ENCODE measurements at regions not wholly inside any gene's neighbourhood (a gene's known extent, or its start where the extent isn't known, plus 50 kb on each side); places are given as distances from the start of the nearest gene placed in this dataset.

DNA sequence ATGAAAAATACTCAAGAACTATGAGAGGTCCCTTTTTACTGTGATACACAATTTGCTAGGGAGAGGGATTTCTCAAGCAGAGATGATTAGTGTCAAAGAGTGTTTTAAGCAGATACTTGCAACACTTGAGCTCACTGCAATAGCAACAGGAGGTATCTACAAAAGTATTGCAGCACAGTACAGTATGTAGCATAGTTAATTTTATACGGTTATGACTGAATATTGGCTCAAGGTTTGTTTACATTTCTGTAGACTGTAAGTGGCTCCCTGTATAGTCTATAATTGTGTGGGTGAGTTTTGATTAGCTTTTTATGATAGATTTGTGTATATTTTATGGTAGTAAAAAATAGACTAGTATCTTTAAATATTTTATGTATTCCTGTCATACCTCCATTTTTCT lies 1177.2 kb downstream of the TECRL start:
- Histone ChIP-seq H4K91ac (ENCODE audit: insufficient read depth, low read depth, low read length) (no peak overlapping the region), H3K9ac (ENCODE audit: low read depth, low read length) (no peak overlapping the region), H3K4me3 (ENCODE audit: insufficient read depth, low read depth, low read length) (no peak overlapping the region), H4K8ac (ENCODE audit: low read depth in 2 of 2, low read length in 2 of 2) (no peak overlapping the region), H3K4me2 (ENCODE audit: low read depth, low read length) (no peak overlapping the region), H4K20me1 (ENCODE audit: insufficient read depth, low read length) (no peaks in the 10 kb centered on the region), H3K27ac (ENCODE audit: insufficient read depth, low read length) (no peak overlapping the region), H3K23ac (ENCODE audit: low read depth, low read length) (no peak overlapping the region), H3K79me1 (ENCODE audit: low read depth in 1 of 2, low read length in 2 of 2) (no peaks in the 10 kb centered on the region), H3K4ac (ENCODE audit: low read depth, low read length) (no peak overlapping the region), H3K36me3 (ENCODE audit: control insufficient read depth, insufficient read depth, low read length) (no peaks in the 10 kb centered on the region), H2BK15ac (ENCODE audit: low read depth, low read length) (no peak overlapping the region), H4K5ac (ENCODE audit: low read depth, low read length) (no peak overlapping the region), H3K27me3 (ENCODE audit: control insufficient read depth, insufficient read depth, low read length) (no peaks in the 10 kb centered on the region), H3K18ac (ENCODE audit: low read depth, low read length) (no peak overlapping the region), H2BK20ac (ENCODE audit: low read depth, low read length) (no peak overlapping the region), H2AK9ac (replicated peaks; ENCODE audit: low read depth, low read length, poor library complexity) (no peak overlapping the region), H2BK5ac (ENCODE audit: low read depth, low read length, poor library complexity, severe bottlenecking) (no peak overlapping the region), H3K9me3 (ENCODE audit: control insufficient read depth, insufficient read depth, low read length) (no peaks in the 10 kb centered on the region), H2AFZ (replicated peaks; ENCODE audit: low read length, poor library complexity) (no peak overlapping the region), H3K14ac (replicated peaks; ENCODE audit: low read depth, low read length) (no peak overlapping the region), H3K9me1 (ENCODE audit: insufficient read depth, low read length) (no peaks in the 10 kb centered on the region), H2AK5ac (ENCODE audit: low read depth, low read length) (no peak overlapping the region), H2BK120ac (ENCODE audit: low read depth, low read length) (no peak overlapping the region), H3K56ac (ENCODE audit: extremely low read depth, insufficient read depth, low read length) (no peak overlapping the region), H3K4me1 (ENCODE audit: control insufficient read depth, insufficient read depth, low read length) (no peaks in the 10 kb centered on the region)
- DNase-seq = no peak
- in situ Hi-C loops (cut with MboI; ENCODE audit: low sequenced_read_pairs) (no loop called here), intact Hi-C loops (cut with micrococcal nuclease) (no loop called here), dilution Hi-C loops (cut with HindIII; ENCODE audit: low sequenced_read_pairs, unreplicated experiment) (no loop called here)
- BruUV-seq (replicated peaks) = no TSS peak
- ChIA-PET POLR2A (ENCODE audit: unreplicated experiment) (no interaction called here), CTCF (no interaction called here)
- no CpG with 5 or more reads among the region's 1 CpG for WGBS, 2 experiments (ENCODE audit: extremely low coverage in 2 of 2, insufficient read length in 1 of 2)
- no peak for TF ChIP-seq RCOR1 (IDR thresholded peaks at IDR 0.05; ENCODE audit: insufficient replicate concordance, low read length)
- TF ChIP-seq, protein P1, sequence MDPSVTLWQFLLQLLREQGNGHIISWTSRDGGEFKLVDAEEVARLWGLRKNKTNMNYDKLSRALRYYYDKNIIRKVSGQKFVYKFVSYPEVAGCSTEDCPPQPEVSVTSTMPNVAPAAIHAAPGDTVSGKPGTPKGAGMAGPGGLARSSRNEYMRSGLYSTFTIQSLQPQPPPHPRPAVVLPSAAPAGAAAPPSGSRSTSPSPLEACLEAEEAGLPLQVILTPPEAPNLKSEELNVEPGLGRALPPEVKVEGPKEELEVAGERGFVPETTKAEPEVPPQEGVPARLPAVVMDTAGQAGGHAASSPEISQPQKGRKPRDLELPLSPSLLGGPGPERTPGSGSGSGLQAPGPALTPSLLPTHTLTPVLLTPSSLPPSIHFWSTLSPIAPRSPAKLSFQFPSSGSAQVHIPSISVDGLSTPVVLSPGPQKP (IDR thresholded peaks at IDR 0.05; ENCODE audit: borderline replicate concordance, low read depth, low read length) = no peak
- TF ChIP-seq CHD1 (IDR thresholded peaks at IDR 0.05; ENCODE audit: low read depth, low read length) = no peak
- TF ChIP-seq FOS (IDR thresholded peaks at IDR 0.05; ENCODE audit: low read depth, low read length) = no peak
- no peak for TF ChIP-seq NFE2L2 (IDR thresholded peaks at IDR 0.05; ENCODE audit: low read depth, low read length)
- TF ChIP-seq CEBPB (IDR thresholded peaks at IDR 0.05; ENCODE audit: low read depth, low read length) = no peak
- no peak for TF ChIP-seq SMC3 (IDR thresholded peaks at IDR 0.05; ENCODE audit: low read depth, low read length)
- TF ChIP-seq MAFK (IDR thresholded peaks at IDR 0.05; ENCODE audit: low read depth, low read length) = no peak
- TF ChIP-seq MAZ (IDR thresholded peaks at IDR 0.05; ENCODE audit: borderline replicate concordance, low read depth, low read length) = no peak
- no peak for TF ChIP-seq RAD21 (IDR thresholded peaks at IDR 0.05; ENCODE audit: low read length)
- no peak for TF ChIP-seq BHLHE40 (IDR thresholded peaks at IDR 0.05; ENCODE audit: low read depth, low read length)
- no peak for TF ChIP-seq POLR2A (IDR thresholded peaks at IDR 0.05; ENCODE audit: low read depth, low read length)
- ATAC-seq (ENCODE audit: low read depth) = no peak

Data from IMR-90 (cell line).